ENCODE measurements at regions not wholly inside any gene's neighbourhood (a gene's known extent, or its start where the extent isn't known, plus 50 kb on each side); places are given as distances from the start of the nearest gene placed in this dataset.

- TF ChIP-seq YY1 (IDR thresholded peaks at IDR 0.05; ENCODE audit: extremely low read depth, insufficient replicate concordance, low read depth, low read length) = no peak
- no peak for TF ChIP-seq RAD21 (IDR thresholded peaks at IDR 0.05; ENCODE audit: low read depth)
- TF ChIP-seq, protein P1, sequence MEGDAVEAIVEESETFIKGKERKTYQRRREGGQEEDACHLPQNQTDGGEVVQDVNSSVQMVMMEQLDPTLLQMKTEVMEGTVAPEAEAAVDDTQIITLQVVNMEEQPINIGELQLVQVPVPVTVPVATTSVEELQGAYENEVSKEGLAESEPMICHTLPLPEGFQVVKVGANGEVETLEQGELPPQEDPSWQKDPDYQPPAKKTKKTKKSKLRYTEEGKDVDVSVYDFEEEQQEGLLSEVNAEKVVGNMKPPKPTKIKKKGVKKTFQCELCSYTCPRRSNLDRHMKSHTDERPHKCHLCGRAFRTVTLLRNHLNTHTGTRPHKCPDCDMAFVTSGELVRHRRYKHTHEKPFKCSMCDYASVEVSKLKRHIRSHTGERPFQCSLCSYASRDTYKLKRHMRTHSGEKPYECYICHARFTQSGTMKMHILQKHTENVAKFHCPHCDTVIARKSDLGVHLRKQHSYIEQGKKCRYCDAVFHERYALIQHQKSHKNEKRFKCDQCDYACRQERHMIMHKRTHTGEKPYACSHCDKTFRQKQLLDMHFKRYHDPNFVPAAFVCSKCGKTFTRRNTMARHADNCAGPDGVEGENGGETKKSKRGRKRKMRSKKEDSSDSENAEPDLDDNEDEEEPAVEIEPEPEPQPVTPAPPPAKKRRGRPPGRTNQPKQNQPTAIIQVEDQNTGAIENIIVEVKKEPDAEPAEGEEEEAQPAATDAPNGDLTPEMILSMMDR (IDR thresholded peaks at IDR 0.05 in 2 of 3, conservative IDR thresholded peaks at IDR 0.05 in 1 of 3; ENCODE audit: borderline replicate concordance in 1 of 3, insufficient read depth in 1 of 3, low read depth in 2 of 3, low read length in 2 of 3) = no peak
- no peak for TF ChIP-seq EZH2 (IDR thresholded peaks at IDR 0.05)
- TF ChIP-seq CEBPB (IDR thresholded peaks at IDR 0.05; ENCODE audit: low read depth) = no peak
- no peak for TF ChIP-seq JUND (IDR thresholded peaks at IDR 0.05)
- TF ChIP-seq POLR2A (IDR thresholded peaks at IDR 0.05; ENCODE audit: borderline replicate concordance, extremely low read depth, insufficient read depth, insufficient read length) = no peak
- no peak for TF ChIP-seq ZNF274 (IDR thresholded peaks at IDR 0.05; ENCODE audit: low read depth, low read length)
- TF ChIP-seq, protein P2, sequence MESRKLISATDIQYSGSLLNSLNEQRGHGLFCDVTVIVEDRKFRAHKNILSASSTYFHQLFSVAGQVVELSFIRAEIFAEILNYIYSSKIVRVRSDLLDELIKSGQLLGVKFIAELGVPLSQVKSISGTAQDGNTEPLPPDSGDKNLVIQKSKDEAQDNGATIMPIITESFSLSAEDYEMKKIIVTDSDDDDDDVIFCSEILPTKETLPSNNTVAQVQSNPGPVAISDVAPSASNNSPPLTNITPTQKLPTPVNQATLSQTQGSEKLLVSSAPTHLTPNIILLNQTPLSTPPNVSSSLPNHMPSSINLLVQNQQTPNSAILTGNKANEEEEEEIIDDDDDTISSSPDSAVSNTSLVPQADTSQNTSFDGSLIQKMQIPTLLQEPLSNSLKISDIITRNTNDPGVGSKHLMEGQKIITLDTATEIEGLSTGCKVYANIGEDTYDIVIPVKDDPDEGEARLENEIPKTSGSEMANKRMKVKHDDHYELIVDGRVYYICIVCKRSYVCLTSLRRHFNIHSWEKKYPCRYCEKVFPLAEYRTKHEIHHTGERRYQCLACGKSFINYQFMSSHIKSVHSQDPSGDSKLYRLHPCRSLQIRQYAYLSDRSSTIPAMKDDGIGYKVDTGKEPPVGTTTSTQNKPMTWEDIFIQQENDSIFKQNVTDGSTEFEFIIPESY (IDR thresholded peaks at IDR 0.05; ENCODE audit: extremely low read depth, insufficient replicate concordance, low read length) = no peak
- no peak overlapping the region for H2AFZ ChIP-seq (ENCODE audit: low read depth, low read length, poor library complexity, severe bottlenecking)
- RAD21 ChIA-PET (ENCODE audit: low non-redundant PET in 1 of 2, low total read pairs in 2 of 2, uncharacterized antibody in 2 of 2, unreplicated experiment in 2 of 2) = no interaction called here
- no peaks in the 10 kb centered on the region for H3K4me1 ChIP-seq (ENCODE audit: control insufficient read depth in 1 of 2, insufficient read depth in 2 of 2, low read length in 2 of 2)
- no peak for ATAC-seq
- no peak overlapping the region for H3K4me2 ChIP-seq (ENCODE audit: low read length)
- no peak overlapping the region for H3K4me3 ChIP-seq (replicated peaks in 1 of 2; ENCODE audit: low read depth in 1 of 2, low read length in 2 of 2)
- no peaks in the 10 kb centered on the region for H4K20me1 ChIP-seq (ENCODE audit: insufficient read depth)
- CTCF ChIA-PET = no interaction called here
- no peaks in the 10 kb centered on the region for H3K9me3 ChIP-seq (ENCODE audit: control insufficient read depth in 1 of 2, insufficient read depth in 1 of 2, low read depth in 1 of 2, low read length in 2 of 2)
- DNase-seq (ENCODE audit: low read depth, low spot score) = no peak
- no peaks in the 10 kb centered on the region for H3K79me2 ChIP-seq (ENCODE audit: insufficient read depth, low read length)
- H3K9ac ChIP-seq (ENCODE audit: low read length) = no peak overlapping the region
- BruUV-seq (replicated peaks) = no TSS peak
- no peaks in the 10 kb centered on the region for H3K36me3 ChIP-seq (ENCODE audit: control insufficient read depth in 1 of 2, insufficient read depth in 2 of 2, low read length in 2 of 2)
- H3K27me3 ChIP-seq (ENCODE audit: insufficient read depth, low read length) = no peaks in the 10 kb centered on the region
- intact Hi-C loops (cut with micrococcal nuclease) = no loop called here
- H3K27ac ChIP-seq (ENCODE audit: low read depth, low read length) = no peak overlapping the region
- no peaks in the 10 kb centered on the region for H3K9me2 ChIP-seq (ENCODE audit: insufficient read depth)
- POLR2A ChIA-PET = no interaction called here
Measured at GRCh38 chr12:13417516-13417915, 221.0 kb downstream of the EMP1 start.

All from HCT116 (cell line).